HG03175 (cell line): ENCODE measurements at regions not wholly inside any gene's neighbourhood (a gene's known extent, or its start where the extent isn't known, plus 50 kb on each side); places are given as distances from the start of the nearest gene placed in this dataset.

Source experiments
- ATAC-seq: cut with Tn5 transposase; IDR thresholded peaks from one replicate; pipeline ENCODE4 v1.9.1; 2021; ENCODE audit warnings: mild to moderate bottlenecking, moderate library complexity; ENCODE audit not compliant: unreplicated experiment

DNA sequence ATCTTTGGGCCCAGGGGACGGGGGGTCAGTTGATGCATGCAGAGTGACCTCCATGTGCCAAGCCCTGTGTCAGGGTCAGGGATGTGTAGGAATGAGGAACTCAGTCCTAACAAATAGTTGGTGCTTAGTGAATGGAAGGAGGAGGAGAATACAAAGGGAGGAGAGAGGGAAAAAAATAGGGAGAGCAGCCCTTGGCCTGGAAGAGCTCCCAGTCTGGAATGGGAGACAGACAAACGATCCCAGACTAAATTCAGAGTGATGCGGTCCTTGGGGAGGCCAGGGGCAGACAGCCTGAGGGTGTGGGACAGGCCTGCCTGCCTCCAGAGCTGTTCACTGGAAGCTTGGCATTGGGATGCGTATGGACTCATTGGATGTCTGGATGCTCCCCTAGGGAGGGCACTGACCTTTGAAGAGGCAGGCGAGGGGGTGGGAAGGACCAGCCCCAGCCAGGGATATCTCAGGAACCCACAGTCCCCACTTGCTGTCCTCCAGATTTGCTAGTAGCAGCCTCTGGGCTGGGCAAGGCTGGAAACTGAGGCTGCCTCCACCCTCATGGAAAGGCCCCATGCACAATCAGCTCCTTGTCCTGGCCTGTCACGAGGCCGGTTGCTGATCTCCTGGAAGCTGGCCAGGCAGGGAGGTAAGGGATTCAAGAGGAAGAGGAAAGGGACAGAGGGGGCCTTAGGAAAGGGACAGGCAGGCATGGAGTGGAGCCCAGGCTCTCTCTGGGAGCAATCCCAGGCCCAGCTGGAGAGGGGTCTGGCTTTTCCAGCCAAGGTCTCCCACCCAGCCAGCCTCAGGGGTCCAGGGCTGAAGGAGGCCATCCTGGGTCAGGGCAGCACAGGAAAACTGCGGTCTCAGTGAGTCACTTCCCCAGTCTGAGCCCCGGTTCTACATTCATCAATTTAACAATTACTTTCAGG is 69.0 kb upstream of the GGTA1 start:
- ATAC-seq: no peak

DNA sequence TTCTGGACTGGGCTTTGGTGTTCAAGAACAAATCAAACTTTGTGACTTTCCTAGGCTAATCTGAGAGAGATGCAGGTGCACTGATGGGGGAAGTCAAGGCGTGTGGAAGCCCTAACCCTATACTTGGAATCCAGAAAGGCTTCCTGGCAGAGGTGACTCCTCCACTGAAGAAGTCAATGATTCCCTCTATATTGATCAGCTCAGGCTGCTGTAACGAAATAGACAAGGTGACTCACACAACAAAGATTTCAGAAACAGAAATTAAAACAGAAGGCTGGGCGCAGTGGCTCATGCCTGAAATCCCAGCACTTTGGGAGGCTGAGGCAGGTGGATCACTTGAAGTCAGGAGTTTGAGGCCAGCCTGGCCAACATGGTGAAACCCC is 69.6 kb upstream of the GGTA1 start:
- no peak for ATAC-seq

- ATAC-seq: no peak
Measured at GRCh38 chr9:121572581-121572980, 72.9 kb upstream of the GGTA1 start.

DNA sequence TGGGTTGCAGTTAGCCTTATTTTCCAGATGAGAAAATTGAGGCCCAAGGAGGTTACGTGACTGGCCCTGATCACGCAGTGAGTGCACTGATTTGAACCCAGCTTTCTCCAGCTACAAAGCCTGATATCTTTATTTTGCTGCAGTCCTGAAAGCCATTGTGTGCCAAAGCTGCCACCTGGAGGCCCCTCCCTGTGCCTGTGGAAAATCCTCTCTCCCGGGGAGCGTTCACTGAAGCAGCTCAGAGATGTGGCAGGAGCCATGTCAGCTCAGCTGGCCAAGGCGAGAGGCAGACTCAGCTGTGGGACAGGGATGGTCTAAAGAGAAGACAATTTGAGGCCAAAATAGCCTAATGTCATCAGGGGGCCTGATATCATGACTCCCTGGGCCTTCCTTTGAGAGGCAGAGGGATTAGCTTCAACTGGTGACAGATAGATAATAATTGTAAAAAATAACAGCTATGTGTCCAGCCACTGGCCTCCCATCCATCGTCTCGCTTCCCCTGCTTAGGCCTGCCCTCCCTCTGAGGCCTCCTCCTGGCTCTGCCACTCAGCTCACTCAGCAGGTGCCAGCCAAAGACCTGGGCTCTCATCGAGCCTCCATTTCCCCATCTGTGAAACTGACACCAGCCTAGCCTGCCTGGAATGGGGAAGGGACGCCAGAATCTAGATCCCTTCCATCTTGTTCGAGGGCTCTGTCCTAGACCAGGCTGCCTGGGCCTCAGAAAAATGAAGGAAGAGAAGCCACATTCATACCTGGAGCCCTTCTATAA is 74.3 kb upstream of the GGTA1 start:
- no peak for ATAC-seq

DNA sequence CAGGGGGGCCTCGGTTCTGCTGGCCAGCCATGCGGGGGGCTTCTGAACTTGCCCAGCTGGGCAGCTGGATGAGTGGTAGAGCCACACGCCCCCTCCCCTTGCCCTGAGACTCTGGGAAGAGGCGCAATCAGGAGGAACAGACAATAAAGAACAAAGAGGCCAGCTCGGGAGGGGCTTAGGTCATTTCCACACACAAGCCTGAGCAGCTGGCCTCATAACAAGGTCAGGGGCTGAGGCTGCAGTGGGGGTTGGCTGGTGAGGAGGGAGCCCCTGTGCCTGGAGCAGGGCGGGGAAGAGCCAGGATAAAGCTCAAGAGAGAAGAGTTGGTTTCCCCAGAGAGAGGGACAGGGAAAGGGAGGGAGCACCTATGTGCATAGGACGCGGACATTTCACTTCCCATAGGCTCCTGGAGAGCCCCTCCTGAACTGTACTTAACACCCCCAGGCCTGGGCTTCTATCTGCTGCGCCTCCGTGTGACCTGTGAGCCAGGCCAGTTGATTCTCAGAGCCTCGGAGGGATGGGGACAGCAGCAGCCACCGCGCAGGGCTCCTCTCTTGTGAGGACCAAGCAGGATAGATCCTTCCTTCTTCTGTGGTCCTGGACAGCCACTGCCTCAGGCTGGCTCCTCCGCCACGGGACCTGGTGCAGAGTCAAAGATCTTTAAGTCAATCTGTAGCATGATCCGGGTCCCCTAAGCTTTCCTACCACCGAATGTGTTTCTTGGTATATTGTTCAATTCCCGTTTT is 75.3 kb upstream of the GGTA1 start:
- no peak for ATAC-seq

GRCh38 chr9:121576281-121577075 is 75.0 kb upstream of the DAB2IP start:
- no peak for ATAC-seq

GRCh38 chr9:121577166-121577565 is 74.3 kb upstream of the DAB2IP start:
- ATAC-seq: no peak

GRCh38 chr9:121577572-121577971 is 73.9 kb upstream of the DAB2IP start:
- ATAC-seq: no peak

GRCh38 chr9:121581786-121582600 is 69.4 kb upstream of the DAB2IP start:
- ATAC-seq: no peak

DNA sequence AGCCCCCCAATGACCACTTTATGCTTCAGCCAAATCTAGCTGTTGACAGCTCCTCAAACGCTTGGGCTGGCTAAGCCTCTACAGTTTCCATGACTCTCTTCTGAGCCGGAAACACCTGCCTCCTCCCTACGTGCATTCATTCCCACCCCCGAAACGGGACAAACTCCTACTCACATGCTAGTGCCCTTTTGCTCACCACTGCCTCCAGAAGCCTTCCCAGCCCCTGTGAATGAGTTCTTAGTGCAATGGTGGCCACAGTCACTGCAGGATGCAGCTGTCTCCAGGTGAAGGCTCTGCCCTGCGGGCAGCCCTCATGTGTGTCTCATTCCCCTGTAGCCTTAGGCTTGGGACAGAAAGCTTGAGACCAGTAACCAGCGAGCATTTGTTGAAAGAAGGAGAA is 68.8 kb upstream of the DAB2IP start:
- no peak for ATAC-seq

DNA sequence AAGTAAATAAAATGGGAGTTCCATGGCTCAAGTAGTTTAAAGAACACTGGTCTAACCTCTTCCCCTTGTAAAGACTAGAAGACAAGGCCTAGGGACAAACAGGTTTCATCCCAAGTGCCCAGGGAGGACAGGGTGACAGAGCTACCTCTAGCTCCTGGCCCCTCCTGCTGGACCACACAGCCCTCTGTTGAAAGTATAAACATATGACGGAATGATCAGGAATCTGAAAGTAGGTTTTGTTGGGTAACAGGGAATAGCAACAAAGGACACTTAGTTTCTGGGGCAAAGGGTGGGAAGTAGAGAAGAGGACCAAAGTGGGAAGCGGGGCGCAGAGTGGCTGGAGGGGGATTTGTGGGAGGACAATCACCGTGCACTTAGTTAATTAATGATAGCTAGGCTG is 67.0 kb upstream of the DAB2IP start:
- ATAC-seq: no peak

DNA sequence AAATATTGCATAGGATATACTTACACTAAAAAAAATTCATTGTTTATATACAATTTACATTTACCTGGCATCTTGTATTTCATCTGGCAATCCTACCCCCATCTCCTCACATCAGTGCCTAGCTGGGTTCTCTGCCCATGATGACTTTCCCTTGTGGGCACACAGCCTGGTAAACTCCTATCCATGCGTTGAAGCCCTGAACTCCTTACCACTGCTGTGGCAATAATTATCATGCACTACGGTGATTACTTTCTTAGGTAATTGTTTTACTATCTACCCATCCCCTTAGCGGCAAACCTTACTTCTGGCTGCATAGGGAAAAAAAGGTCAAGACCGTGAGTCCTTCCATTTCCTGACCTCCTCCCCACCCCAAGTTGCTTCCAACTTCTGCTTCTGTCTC is 63.6 kb upstream of the DAB2IP start:
- ATAC-seq: no peak

- ATAC-seq: no peak
Measured at GRCh38 chr9:121589986-121590385, 61.4 kb upstream of the DAB2IP start.

GRCh38 chr9:121592265-121592664 is 59.2 kb upstream of the DAB2IP start:
- ATAC-seq: no peak

DNA sequence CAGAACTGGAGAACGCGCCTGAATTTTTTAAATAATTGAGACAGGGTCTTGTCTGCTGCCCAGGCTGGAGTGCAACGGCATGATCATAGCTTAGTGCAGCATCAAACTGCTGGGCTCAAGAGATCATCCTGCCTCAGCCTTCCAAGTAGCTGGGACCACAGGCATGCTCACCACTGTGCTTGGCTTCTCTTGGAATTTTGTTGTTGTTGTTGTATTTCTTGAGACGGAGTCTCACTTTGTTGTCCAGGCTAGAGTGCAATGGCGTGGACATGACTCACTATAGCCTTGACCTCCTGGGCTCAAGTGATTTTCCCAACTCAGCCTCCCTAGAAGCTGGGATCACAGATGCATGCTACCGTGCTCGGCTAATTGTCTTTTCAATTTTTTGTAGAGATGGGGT is 58.4 kb upstream of the DAB2IP start:
- ATAC-seq: no peak

DNA sequence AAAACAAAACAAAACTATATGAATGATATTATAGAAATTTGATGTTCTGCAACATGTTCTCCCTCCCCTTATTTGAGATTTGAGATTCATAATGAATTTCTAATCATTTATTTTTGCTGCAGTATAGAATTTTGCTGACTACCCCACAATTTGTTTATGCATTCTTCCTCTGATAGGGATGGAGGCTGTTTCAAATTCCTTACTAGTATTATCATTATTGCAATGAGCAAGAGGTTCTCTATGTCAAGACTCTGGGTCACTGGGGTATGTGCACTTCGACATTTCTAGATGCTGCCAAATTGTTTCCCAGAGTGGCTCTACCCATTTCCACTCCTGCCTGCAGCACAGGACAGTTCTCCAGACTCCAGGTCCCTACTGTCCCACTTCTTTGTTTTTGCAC is 54.9 kb upstream of the DAB2IP start:
- no peak for ATAC-seq

GRCh38 chr9:121597698-121598166 is 53.7 kb upstream of the DAB2IP start:
- no peak for ATAC-seq

- no peak for ATAC-seq
Measured at GRCh38 chr9:121598167-121598964, 53.1 kb upstream of the DAB2IP start.
